ENCODE measurements at regions not wholly inside any gene's neighbourhood (a gene's known extent, or its start where the extent isn't known, plus 50 kb on each side); places are given as distances from the start of the nearest gene placed in this dataset.

GRCh38 chr14:71541271-71541670 is 391.0 kb upstream of the RGS6 start:
- Histone ChIP-seq H3K56ac (ENCODE audit: extremely low read depth, insufficient read depth, low read length) (no peak overlapping the region), H4K8ac (ENCODE audit: low read depth in 2 of 2, low read length in 2 of 2) (no peak overlapping the region), H3K4me3 (ENCODE audit: insufficient read depth, low read depth, low read length) (no peak overlapping the region), H3K14ac (replicated peaks; ENCODE audit: low read depth, low read length) (no peak overlapping the region), H4K20me1 (ENCODE audit: insufficient read depth, low read length) (peaks cover 9% of the 10 kb centered on the region; the same call in 1 of the 2 replicates), H3K36me3 (ENCODE audit: control insufficient read depth, insufficient read depth, low read length) (no peaks in the 10 kb centered on the region), H2BK20ac (ENCODE audit: low read depth, low read length) (no peak overlapping the region), H3K4me1 (ENCODE audit: control insufficient read depth, insufficient read depth, low read length) (peaks cover 11% of the 10 kb centered on the region), H3K9me3 (ENCODE audit: control insufficient read depth, insufficient read depth, low read length) (no peaks in the 10 kb centered on the region), H2BK15ac (ENCODE audit: low read depth, low read length) (no peak overlapping the region), H3K79me1 (ENCODE audit: low read depth in 1 of 2, low read length in 2 of 2) (peaks cover 33 to 44% of the 10 kb centered on the region in 2 experiments), H3K9me1 (ENCODE audit: insufficient read depth, low read length) (no peaks in the 10 kb centered on the region; the same call in none of the 2 replicates), H4K91ac (ENCODE audit: insufficient read depth, low read depth, low read length) (no peak overlapping the region), H3K9ac (ENCODE audit: low read depth, low read length) (no peak overlapping the region), H3K27ac (ENCODE audit: insufficient read depth, low read length) (no peak overlapping the region), H3K23ac (ENCODE audit: low read depth, low read length) (no peak overlapping the region), H3K4me2 (ENCODE audit: low read depth, low read length) (no peak overlapping the region), H2AK9ac (replicated peaks; ENCODE audit: low read depth, low read length, poor library complexity) (no peak overlapping the region), H3K27me3 (ENCODE audit: control insufficient read depth, insufficient read depth, low read length) (no peaks in the 10 kb centered on the region), H2AK5ac (ENCODE audit: low read depth, low read length) (no peak overlapping the region), H2BK120ac (ENCODE audit: low read depth, low read length) (no peak overlapping the region), H2AFZ (replicated peaks; ENCODE audit: low read length, poor library complexity) (no peak overlapping the region), H3K18ac (ENCODE audit: low read depth, low read length) (no peak overlapping the region), H2BK5ac (ENCODE audit: low read depth, low read length, poor library complexity, severe bottlenecking) (no peak overlapping the region), H3K4ac (ENCODE audit: low read depth, low read length) (no peak overlapping the region), H4K5ac (ENCODE audit: low read depth, low read length) (no peak overlapping the region)
- dilution Hi-C loops (cut with HindIII; ENCODE audit: low sequenced_read_pairs, unreplicated experiment) (no loop called here), in situ Hi-C loops (cut with MboI; ENCODE audit: low sequenced_read_pairs) (no loop called here), intact Hi-C loops (cut with micrococcal nuclease) (no loop called here)
- ATAC-seq (ENCODE audit: low read depth) (no peak), DNase-seq (no peak)
- ChIA-PET POLR2A (ENCODE audit: unreplicated experiment) (no interaction called here), CTCF (interaction anchor here (0.6 kb wide), 1 partner anchor 256 kb away, joined by 3 read pairs; no protein-coding TSS in a partner anchor)
- BruUV-seq (replicated peaks) = no TSS peak
- WGBS, 2 experiments (ENCODE audit: extremely low coverage in 2 of 2, insufficient read length in 1 of 2) = no CpG with 5 or more reads among the region's 3 CpGs
- TF ChIP-seq MAZ (IDR thresholded peaks at IDR 0.05; ENCODE audit: borderline replicate concordance, low read depth, low read length) (no peak), BHLHE40 (IDR thresholded peaks at IDR 0.05; ENCODE audit: low read depth, low read length) (no peak), RCOR1 (IDR thresholded peaks at IDR 0.05; ENCODE audit: insufficient replicate concordance, low read length) (no peak), MAFK (IDR thresholded peaks at IDR 0.05; ENCODE audit: low read depth, low read length) (no peak), FOS (IDR thresholded peaks at IDR 0.05; ENCODE audit: low read depth, low read length) (no peak), MXI1 (IDR thresholded peaks at IDR 0.05; ENCODE audit: borderline replicate concordance, low read depth, low read length) (no peak), CTCF (conservative IDR thresholded peaks at IDR 0.05; ENCODE audit: low read depth, low read length) (no peak), CEBPB (IDR thresholded peaks at IDR 0.05; ENCODE audit: low read depth, low read length) (no peak)
